GM12878 (cell line): ENCODE measurements at regions not wholly inside any gene's neighbourhood (a gene's known extent, or its start where the extent isn't known, plus 50 kb on each side); places are given as distances from the start of the nearest gene placed in this dataset.

Source experiments
- ATAC-seq: fragments of 200-7000 bp; cut with Tn5 transposase; 3 replicates; pipeline ENCODE4 v1.9.1; 2020; ENCODE audit warnings: mild to moderate bottlenecking, moderate library complexity
- BruUV-seq: library from RNA; stranded (reverse); fragments of 400-500 nt; replicated peaks from 2 replicates; lab custom pipeline; 2021; lab: Mats Ljungman, UMichigan
- CTCF ChIA-PET: fragments of 300-600 bp; sonication (Branson Sonifier 250); formaldehyde crosslinking; extraction: SDS; loops from one replicate; lab custom pipeline; 2021; ENCODE audit warnings: inconsistent platforms; lab: Yijun Ruan, JAX
- POLR2A ChIA-PET: fragments of 350-600 bp; formaldehyde crosslinking; extraction: SDS; loops from one replicate; lab custom pipeline; 2021; ENCODE audit warnings: inconsistent platforms; lab: Charles Lee
- RAD21 ChIA-PET: fragments of 300-600 bp; sonication (Branson Sonifier 250); formaldehyde crosslinking; loops from one replicate; lab custom pipeline; 2023; ENCODE audit warnings: antibody characterized with exemption; ENCODE audit not compliant: unreplicated experiment; lab: Charles Lee
- SMC1A ChIA-PET: fragments of 300-600 bp; sonication (Branson Sonifier 250); formaldehyde crosslinking; loops from one replicate; lab custom pipeline; 2023; ENCODE audit not compliant: unreplicated experiment, uncharacterized antibody; lab: Charles Lee
- DNase-seq: peaks from one replicate; pipeline ENCODE4 v3.0.0-alpha.2; 2011; ENCODE audit warnings: low read depth, low spot score
- FAIRE-seq: peaks from 3 replicates; lab custom pipeline; 2011; peaks lifted over from hg19 to GRCh38; lab: Jason Lieb, UNC
- H2AFZ ChIP-seq: 2 replicates; pipeline ENCODE4 v1.6.0; 2011; ENCODE audit warnings: low read depth, low read length, control low read depth; ENCODE audit not compliant: control insufficient read depth
- H3K27ac ChIP-seq: 2 replicates; pipeline ENCODE4 v1.5.1; 2011; ENCODE audit warnings: control low read depth; ENCODE audit not compliant: control insufficient read depth, insufficient read depth
- H3K27me3 ChIP-seq, 2 experiments: replicated peaks in 1 of 2; 2 replicates each; pipeline versions ENCODE4 v1.6.0 to v1.6.1; 2011; ENCODE audit warnings: low read length in 1 of 2; ENCODE audit not compliant: control insufficient read depth in 2 of 2, insufficient read depth in 2 of 2
- H3K36me3 ChIP-seq, 2 experiments: 2 replicates each; pipeline ENCODE4 v1.5.1; 2011; ENCODE audit warnings: low read length in 1 of 2; ENCODE audit not compliant: control insufficient read depth in 2 of 2, insufficient read depth in 2 of 2
- H3K4me1 ChIP-seq: 2 replicates; pipeline ENCODE4 v1.6.1; 2011; ENCODE audit warnings: mild to moderate bottlenecking, low read length, moderate library complexity, mixed read lengths; ENCODE audit not compliant: control insufficient read depth, insufficient read depth
- H3K4me2 ChIP-seq: 2 replicates; pipeline ENCODE4 v1.6.0; 2011; ENCODE audit warnings: control low read depth; ENCODE audit not compliant: control insufficient read depth, insufficient read depth
- H3K4me3 ChIP-seq: fragments of 200-600 bp; sonication (generic); 2 replicates; pipeline ENCODE4 v1.5.1; 2016
- H3K79me2 ChIP-seq: 2 replicates; pipeline ENCODE4 v1.6.0; 2011; ENCODE audit warnings: low read length; ENCODE audit not compliant: control insufficient read depth, insufficient read depth
- H3K9ac ChIP-seq: 2 replicates; pipeline ENCODE4 v1.8.0; 2011; ENCODE audit warnings: low read length, control low read depth, mixed read lengths; ENCODE audit not compliant: control insufficient read depth, insufficient read depth
- H3K9me3 ChIP-seq: replicated peaks from 3 replicates; pipeline ENCODE4 v1.5.1; 2011; ENCODE audit warnings: mild to moderate bottlenecking, low read length; ENCODE audit not compliant: control insufficient read depth, insufficient read depth
- H4K20me1 ChIP-seq: 2 replicates; pipeline ENCODE4 v1.6.0; 2011; ENCODE audit not compliant: control insufficient read depth, insufficient read depth
- CBFB ChIP-seq: IDR thresholded peaks from 2 replicates; pipeline ENCODE4 v1.6.1; 2016; ENCODE audit warnings: antibody characterized with exemption, low read depth
- HDAC6 ChIP-seq: fragments of 200-600 bp; sonication (generic); IDR thresholded peaks from one replicate; pipeline ENCODE4 v1.8.0; 2017; ENCODE audit warnings: antibody characterized with exemption; ENCODE audit not compliant: unreplicated experiment
- IKZF2 ChIP-seq, 2 experiments: fragments of 450-650 bp; IDR thresholded peaks; 2 replicates each; pipeline ENCODE4 v1.6.1; 2017; ENCODE audit warnings: mild to moderate bottlenecking in 2 of 2, moderate library complexity in 2 of 2
- JUND ChIP-seq: IDR thresholded peaks from 2 replicates; pipeline ENCODE4 v1.6.1; 2012; ENCODE audit warnings: low read depth, mild to moderate bottlenecking, low read length, improper control_type of control experiment, moderate library complexity
- MEF2A ChIP-seq: IDR thresholded peaks from 2 replicates; pipeline ENCODE4 v1.6.1; 2011; ENCODE audit warnings: low read depth, mild to moderate bottlenecking, low read length, moderate library complexity; ENCODE audit not compliant: insufficient read depth
- NR2C2 ChIP-seq: IDR thresholded peaks from 2 replicates; pipeline ENCODE4 v1.6.1; 2011; ENCODE audit warnings: borderline replicate concordance, low read depth; ENCODE audit not compliant: control insufficient read depth, insufficient read length
- RAD51 ChIP-seq: fragments of 450-650 bp; IDR thresholded peaks from 2 replicates; pipeline ENCODE4 v1.6.1; 2016; ENCODE audit warnings: moderate library complexity, mild to moderate bottlenecking, inconsistent platforms
- SMC3 ChIP-seq: IDR thresholded peaks from 2 replicates; pipeline ENCODE4 v1.6.1; 2011; ENCODE audit warnings: low read length, improper control_type of control experiment, borderline replicate concordance
- STAT3 ChIP-seq: IDR thresholded peaks from 2 replicates; pipeline ENCODE4 v1.6.1; 2011; ENCODE audit warnings: low read depth, low read length, improper control_type of control experiment
- TCF12 ChIP-seq: IDR thresholded peaks from 2 replicates; pipeline ENCODE4 v1.6.1; 2011; ENCODE audit warnings: low read depth, mild to moderate bottlenecking, low read length
- WGBS: methylation state at CpG from one replicate; pipeline ENCODE4 v1.1.6; 2016; ENCODE audit warnings: low lambda C conversion rate; ENCODE audit not compliant: insufficient replicate concordance, insufficient coverage; ENCODE audit errors: missing lambda C conversion rate; 5-methylcytosine and 5-hydroxymethylcytosine counted together
- in situ Hi-C: fragments of 300-500 bp; cut with MboI; formaldehyde crosslinking; loops from 9 replicates; pipeline ENCODE4 v1.14.3; 2018; ENCODE audit warnings: mixed read lengths
- intact Hi-C: fragments of 100-400 bp; cut with micrococcal nuclease; formaldehyde crosslinking; loops from one replicate; pipeline ENCODE4 v1.14.2; 2022; ENCODE audit not compliant: unreplicated experiment
- TF ChIP-seq, protein P1 (sequence below): fragments of 450-650 bp; IDR thresholded peaks from 2 replicates; pipeline ENCODE4 v1.6.1; 2016; ENCODE audit warnings: mild to moderate bottlenecking, moderate library complexity, borderline replicate concordance
- TF ChIP-seq, protein P2 (sequence below): fragments of 450-650 bp; IDR thresholded peaks from 2 replicates; pipeline ENCODE4 v1.6.1; 2017; ENCODE audit warnings: mild to moderate bottlenecking, low read depth, inconsistent platforms; ENCODE audit not compliant: poor library complexity, severe bottlenecking
- TF ChIP-seq, protein P3 (sequence below): fragments of 450-650 bp; formaldehyde crosslinking; IDR thresholded peaks from 2 replicates; pipeline ENCODE4 v1.4.0; 2020; ENCODE audit warnings: mild to moderate bottlenecking, moderate library complexity

DNA sequence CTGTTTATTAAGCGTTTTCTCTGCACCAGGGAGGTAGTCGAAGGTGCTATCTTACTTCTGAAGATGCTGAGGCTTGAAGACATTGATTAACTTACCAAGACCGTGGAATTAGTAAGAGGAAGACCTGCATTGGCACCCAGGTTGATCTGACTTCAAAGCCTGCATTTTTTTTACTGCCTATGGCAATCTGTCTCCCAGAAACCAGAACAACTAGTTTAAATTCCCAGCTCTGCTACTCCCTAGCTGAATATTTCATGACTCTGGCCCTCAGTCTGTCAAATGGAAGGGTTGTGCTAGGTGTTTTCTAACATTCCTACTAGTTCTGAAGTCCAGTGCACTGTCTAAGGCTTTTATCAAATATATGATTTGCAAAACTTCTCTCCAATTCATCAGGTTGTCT is 52.0 kb upstream of the GRAMD1B start (continued):
- TF ChIP-seq, protein P1, sequence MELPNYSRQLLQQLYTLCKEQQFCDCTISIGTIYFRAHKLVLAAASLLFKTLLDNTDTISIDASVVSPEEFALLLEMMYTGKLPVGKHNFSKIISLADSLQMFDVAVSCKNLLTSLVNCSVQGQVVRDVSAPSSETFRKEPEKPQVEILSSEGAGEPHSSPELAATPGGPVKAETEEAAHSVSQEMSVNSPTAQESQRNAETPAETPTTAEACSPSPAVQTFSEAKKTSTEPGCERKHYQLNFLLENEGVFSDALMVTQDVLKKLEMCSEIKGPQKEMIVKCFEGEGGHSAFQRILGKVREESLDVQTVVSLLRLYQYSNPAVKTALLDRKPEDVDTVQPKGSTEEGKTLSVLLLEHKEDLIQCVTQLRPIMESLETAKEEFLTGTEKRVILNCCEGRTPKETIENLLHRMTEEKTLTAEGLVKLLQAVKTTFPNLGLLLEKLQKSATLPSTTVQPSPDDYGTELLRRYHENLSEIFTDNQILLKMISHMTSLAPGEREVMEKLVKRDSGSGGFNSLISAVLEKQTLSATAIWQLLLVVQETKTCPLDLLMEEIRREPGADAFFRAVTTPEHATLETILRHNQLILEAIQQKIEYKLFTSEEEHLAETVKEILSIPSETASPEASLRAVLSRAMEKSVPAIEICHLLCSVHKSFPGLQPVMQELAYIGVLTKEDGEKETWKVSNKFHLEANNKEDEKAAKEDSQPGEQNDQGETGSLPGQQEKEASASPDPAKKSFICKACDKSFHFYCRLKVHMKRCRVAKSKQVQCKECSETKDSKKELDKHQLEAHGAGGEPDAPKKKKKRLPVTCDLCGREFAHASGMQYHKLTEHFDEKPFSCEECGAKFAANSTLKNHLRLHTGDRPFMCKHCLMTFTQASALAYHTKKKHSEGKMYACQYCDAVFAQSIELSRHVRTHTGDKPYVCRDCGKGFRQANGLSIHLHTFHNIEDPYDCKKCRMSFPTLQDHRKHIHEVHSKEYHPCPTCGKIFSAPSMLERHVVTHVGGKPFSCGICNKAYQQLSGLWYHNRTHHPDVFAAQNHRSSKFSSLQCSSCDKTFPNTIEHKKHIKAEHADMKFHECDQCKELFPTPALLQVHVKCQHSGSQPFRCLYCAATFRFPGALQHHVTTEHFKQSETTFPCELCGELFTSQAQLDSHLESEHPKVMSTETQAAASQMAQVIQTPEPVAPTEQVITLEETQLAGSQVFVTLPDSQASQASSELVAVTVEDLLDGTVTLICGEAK: no peak
- TF ChIP-seq, protein P2, sequence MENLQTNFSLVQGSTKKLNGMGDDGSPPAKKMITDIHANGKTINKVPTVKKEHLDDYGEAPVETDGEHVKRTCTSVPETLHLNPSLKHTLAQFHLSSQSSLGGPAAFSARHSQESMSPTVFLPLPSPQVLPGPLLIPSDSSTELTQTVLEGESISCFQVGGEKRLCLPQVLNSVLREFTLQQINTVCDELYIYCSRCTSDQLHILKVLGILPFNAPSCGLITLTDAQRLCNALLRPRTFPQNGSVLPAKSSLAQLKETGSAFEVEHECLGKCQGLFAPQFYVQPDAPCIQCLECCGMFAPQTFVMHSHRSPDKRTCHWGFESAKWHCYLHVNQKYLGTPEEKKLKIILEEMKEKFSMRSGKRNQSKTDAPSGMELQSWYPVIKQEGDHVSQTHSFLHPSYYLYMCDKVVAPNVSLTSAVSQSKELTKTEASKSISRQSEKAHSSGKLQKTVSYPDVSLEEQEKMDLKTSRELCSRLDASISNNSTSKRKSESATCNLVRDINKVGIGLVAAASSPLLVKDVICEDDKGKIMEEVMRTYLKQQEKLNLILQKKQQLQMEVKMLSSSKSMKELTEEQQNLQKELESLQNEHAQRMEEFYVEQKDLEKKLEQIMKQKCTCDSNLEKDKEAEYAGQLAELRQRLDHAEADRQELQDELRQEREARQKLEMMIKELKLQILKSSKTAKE: no peak
- TF ChIP-seq HDAC6: no peak

DNA sequence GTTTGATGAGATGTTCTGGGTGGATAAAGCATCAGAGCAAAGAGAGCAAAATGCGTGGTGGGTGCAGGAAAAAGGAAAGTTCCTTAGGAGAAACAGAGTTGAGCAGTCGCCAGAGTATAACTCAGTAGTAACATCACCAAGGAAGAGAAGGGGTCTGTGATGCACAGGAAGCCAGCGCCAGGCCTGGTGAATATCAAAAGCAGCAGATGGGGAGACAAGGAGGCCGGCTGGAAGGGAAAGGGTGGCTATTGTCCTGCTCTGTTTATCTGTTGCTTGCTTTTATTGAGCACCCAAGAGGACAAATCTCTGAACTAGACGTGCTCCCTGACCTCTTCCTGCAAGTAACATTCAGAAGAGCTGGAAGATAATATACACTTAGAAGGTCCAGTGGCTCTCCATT is 52.7 kb upstream of the GRAMD1B start:
- in situ Hi-C loops (no loop called here), intact Hi-C loops (no loop called here)
- Histone ChIP-seq H3K9ac (no peak overlapping the region), H3K27ac (no peak overlapping the region), H3K4me3 (no peak overlapping the region), H2AFZ (no peak overlapping the region), H3K4me1 (peaks cover 29% of the 10 kb centered on the region), H3K9me3 (no peaks in the 10 kb centered on the region), H3K79me2 (peaks cover 4% of the 10 kb centered on the region), H3K27me3 (no peaks in the 10 kb centered on the region), H3K36me3 (no peaks in the 10 kb centered on the region), H3K4me2 (no peak overlapping the region), H4K20me1 (no peaks in the 10 kb centered on the region)
- WGBS: 59% methylated on average over 5 of the region's 5 CpGs
- ChIA-PET POLR2A (interaction anchor here (1.1 kb wide), 1 partner anchor 15 kb away, joined by 4 read pairs; no protein-coding TSS in a partner anchor), RAD21 (interaction anchor here (1.1 to 1.2 kb wide), 2 partner anchors 15 kb away, joined by 3 read pairs; no protein-coding TSS in a partner anchor), SMC1A (interaction anchor here (0.7 to 2.2 kb wide), 8 partner anchors 9 to 101 kb away, joined by 3 to 11 read pairs (median 4); no protein-coding TSS in a partner anchor), CTCF (interaction anchor here (1.0 to 1.7 kb wide), 5 partner anchors 10 to 57 kb away, joined by 3 to 4 read pairs (median 3); no protein-coding TSS in a partner anchor)
- no TSS peak for BruUV-seq
- DNase-seq (no peak), FAIRE-seq (no peak), ATAC-seq (no peak)
- TF ChIP-seq JUND (no peak), TCF12 (no peak), STAT3 (no peak), HDAC6 (no peak), RAD51 (no peak), IKZF2 (IDR thresholded peaks at IDR 0.05) (no peak), MEF2A (no peak), CBFB (no peak), SMC3 (no peak), NR2C2 (no peak)
- TF ChIP-seq, protein P3, sequence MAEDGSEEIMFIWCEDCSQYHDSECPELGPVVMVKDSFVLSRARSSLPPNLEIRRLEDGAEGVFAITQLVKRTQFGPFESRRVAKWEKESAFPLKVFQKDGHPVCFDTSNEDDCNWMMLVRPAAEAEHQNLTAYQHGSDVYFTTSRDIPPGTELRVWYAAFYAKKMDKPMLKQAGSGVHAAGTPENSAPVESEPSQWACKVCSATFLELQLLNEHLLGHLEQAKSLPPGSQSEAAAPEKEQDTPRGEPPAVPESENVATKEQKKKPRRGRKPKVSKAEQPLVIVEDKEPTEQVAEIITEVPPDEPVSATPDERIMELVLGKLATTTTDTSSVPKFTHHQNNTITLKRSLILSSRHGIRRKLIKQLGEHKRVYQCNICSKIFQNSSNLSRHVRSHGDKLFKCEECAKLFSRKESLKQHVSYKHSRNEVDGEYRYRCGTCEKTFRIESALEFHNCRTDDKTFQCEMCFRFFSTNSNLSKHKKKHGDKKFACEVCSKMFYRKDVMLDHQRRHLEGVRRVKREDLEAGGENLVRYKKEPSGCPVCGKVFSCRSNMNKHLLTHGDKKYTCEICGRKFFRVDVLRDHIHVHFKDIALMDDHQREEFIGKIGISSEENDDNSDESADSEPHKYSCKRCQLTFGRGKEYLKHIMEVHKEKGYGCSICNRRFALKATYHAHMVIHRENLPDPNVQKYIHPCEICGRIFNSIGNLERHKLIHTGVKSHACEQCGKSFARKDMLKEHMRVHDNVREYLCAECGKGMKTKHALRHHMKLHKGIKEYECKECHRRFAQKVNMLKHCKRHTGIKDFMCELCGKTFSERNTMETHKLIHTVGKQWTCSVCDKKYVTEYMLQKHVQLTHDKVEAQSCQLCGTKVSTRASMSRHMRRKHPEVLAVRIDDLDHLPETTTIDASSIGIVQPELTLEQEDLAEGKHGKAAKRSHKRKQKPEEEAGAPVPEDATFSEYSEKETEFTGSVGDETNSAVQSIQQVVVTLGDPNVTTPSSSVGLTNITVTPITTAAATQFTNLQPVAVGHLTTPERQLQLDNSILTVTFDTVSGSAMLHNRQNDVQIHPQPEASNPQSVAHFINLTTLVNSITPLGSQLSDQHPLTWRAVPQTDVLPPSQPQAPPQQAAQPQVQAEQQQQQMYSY (CRISPR knock-in tag): no peak
